ENCODE measurements at regions not wholly inside any gene's neighbourhood (a gene's known extent, or its start where the extent isn't known, plus 50 kb on each side); places are given as distances from the start of the nearest gene placed in this dataset.

GRCh38 chr10:33900596-33900995 lies 566.1 kb upstream of the NRP1 start (continued):
- TF ChIP-seq ATF2 (IDR thresholded peaks at IDR 0.05; ENCODE audit: low read length): no peak

Measured in H1 (cell line).